T1000 (cell line): ENCODE measurements at regions not wholly inside any gene's neighbourhood (a gene's known extent, or its start where the extent isn't known, plus 50 kb on each side); places are given as distances from the start of the nearest gene placed in this dataset.

ENCODE experiments used
- DNase-seq: peaks from one replicate; lab custom pipeline; 2025; ENCODE audit warnings: mixed read lengths; lab: John Stamatoyannopoulos, UW

GRCh38 chr14:42742084-42742483 is 1135.4 kb downstream of the LRFN5 start:
- DNase-seq = no peak

GRCh38 chr14:42736408-42736807 is 1129.7 kb downstream of the LRFN5 start:
- no peak for DNase-seq

GRCh38 chr14:42734041-42734440 is 1127.4 kb downstream of the LRFN5 start:
- DNase-seq = no peak

GRCh38 chr14:42732005-42732404 is 1125.3 kb downstream of the LRFN5 start:
- DNase-seq = no peak

GRCh38 chr14:42731480-42731879 is 1124.8 kb downstream of the LRFN5 start:
- no peak for DNase-seq

- DNase-seq = no peak
These were observed 1123.0 kb downstream of the LRFN5 start for GRCh38 chr14:42729681-42730080.

GRCh38 chr14:42719391-42719790 is 1112.7 kb downstream of the LRFN5 start:
- no peak for DNase-seq

- DNase-seq = no peak
These were observed 1108.6 kb downstream of the LRFN5 start for GRCh38 chr14:42715316-42715715.

GRCh38 chr14:42710071-42710470 is 1103.4 kb downstream of the LRFN5 start:
- DNase-seq = no peak

- no peak for DNase-seq
These were observed 1096.8 kb downstream of the LRFN5 start for GRCh38 chr14:42703501-42703900.

GRCh38 chr14:42687421-42687820 is 1080.7 kb downstream of the LRFN5 start:
- no peak for DNase-seq

GRCh38 chr14:42683707-42684106 is 1077.0 kb downstream of the LRFN5 start:
- DNase-seq = no peak

- no peak for DNase-seq
These were observed 1070.0 kb downstream of the LRFN5 start for GRCh38 chr14:42676636-42677035.

GRCh38 chr14:42673963-42674362 is 1067.3 kb downstream of the LRFN5 start:
- no peak for DNase-seq

GRCh38 chr14:42671636-42672035 is 1065.0 kb downstream of the LRFN5 start:
- DNase-seq = no peak

- no peak for DNase-seq
These were observed 1058.4 kb downstream of the LRFN5 start for GRCh38 chr14:42665083-42665482.

- DNase-seq = no peak
These were observed 1057.5 kb downstream of the LRFN5 start for GRCh38 chr14:42664190-42664589.

GRCh38 chr14:42654707-42655106 is 1048.0 kb downstream of the LRFN5 start:
- DNase-seq = no peak

GRCh38 chr14:42642787-42643186 is 1036.1 kb downstream of the LRFN5 start:
- DNase-seq = no peak

- no peak for DNase-seq
These were observed 1026.9 kb downstream of the LRFN5 start for GRCh38 chr14:42633504-42634095.

- no peak for DNase-seq
These were observed 1022.9 kb downstream of the LRFN5 start for GRCh38 chr14:42629553-42629952.

GRCh38 chr14:42628602-42629001 is 1021.9 kb downstream of the LRFN5 start:
- DNase-seq = no peak

GRCh38 chr14:42626986-42627385 is 1020.3 kb downstream of the LRFN5 start:
- no peak for DNase-seq

- no peak for DNase-seq
These were observed 1018.5 kb downstream of the LRFN5 start for GRCh38 chr14:42624980-42625761.
